Suprapubic skin (tissue), 4 donors: ENCODE measurements at regions not wholly inside any gene's neighbourhood (a gene's known extent, or its start where the extent isn't known, plus 50 kb on each side); places are given as distances from the start of the nearest gene placed in this dataset.

ENCODE experiments used
- DNase-seq, 2 donors: peaks; one replicate each; pipeline ENCODE4 v3.0.0-alpha.2; 2019; ENCODE audit warnings: low spot score in 2 of 2
- H3K27ac ChIP-seq: fragments of 200-600 bp; sonication (generic); one replicate; pipeline ENCODE4 v1.5.1; 2019
- H3K27me3 ChIP-seq: fragments of 200-600 bp; sonication (generic); one replicate; pipeline ENCODE4 v1.5.1; 2019
- H3K36me3 ChIP-seq: fragments of 200-600 bp; sonication (generic); one replicate; pipeline ENCODE4 v1.5.1; 2019
- H3K4me1 ChIP-seq: fragments of 200-600 bp; sonication (generic); one replicate; pipeline ENCODE4 v1.5.1; 2019
- H3K4me3 ChIP-seq: fragments of 200-600 bp; sonication (generic); one replicate; pipeline ENCODE4 v1.5.1; 2019; ENCODE audit warnings: mild to moderate bottlenecking
- H3K9me3 ChIP-seq: fragments of 200-600 bp; sonication (generic); one replicate; pipeline ENCODE4 v1.5.1; 2019
- EP300 ChIP-seq: sonication (generic); formaldehyde crosslinking; IDR thresholded peaks from one replicate; pipeline ENCODE4 v1.6.1; 2017; ENCODE audit warnings: antibody characterized with exemption
- POLR2A ChIP-seq, 2 donors: fragments of 450-650 bp; IDR thresholded peaks; one replicate each; pipeline ENCODE4 v1.6.1; 2017; ENCODE audit warnings: antibody characterized with exemption in 2 of 2, mild to moderate bottlenecking in 2 of 2, moderate library complexity in 2 of 2
- POLR2AphosphoS5 ChIP-seq, 3 donors: sonication (generic); formaldehyde crosslinking; IDR thresholded peaks; one replicate each; pipeline ENCODE4 v1.6.1; 2017; ENCODE audit warnings: antibody characterized with exemption in 3 of 3
- WGBS: methylation state at CpG from one replicate; pipeline ENCODE4 v1.1.5; 2018; 5-methylcytosine and 5-hydroxymethylcytosine counted together
- TF ChIP-seq, protein P1 (sequence below), 2 donors: fragments of 200-600 bp in 1 of 2; fragments of 450-650 bp in 1 of 2; sonication (generic) in 1 of 2; IDR thresholded peaks; one replicate each; pipeline ENCODE4 v1.5.1; 2016 to 2019; ENCODE audit warnings: antibody characterized with exemption in 2 of 2, mild to moderate bottlenecking in 1 of 2, moderate library complexity in 1 of 2

- Histone ChIP-seq H3K27ac (no peak overlapping the region), H3K4me1 (no peaks in the 10 kb centered on the region), H3K9me3 (no peaks in the 10 kb centered on the region), H3K4me3 (no peak overlapping the region), H3K27me3 (no peaks in the 10 kb centered on the region), H3K36me3 (no peaks in the 10 kb centered on the region)
- no peak for DNase-seq
- WGBS: 67% methylated on average over 6 of the region's 6 CpGs
- TF ChIP-seq EP300 (no peak), POLR2AphosphoS5 (IDR thresholded peaks at IDR 0.05) (no peak), POLR2A (IDR thresholded peaks at IDR 0.05) (no peak)
- TF ChIP-seq, protein P1, sequence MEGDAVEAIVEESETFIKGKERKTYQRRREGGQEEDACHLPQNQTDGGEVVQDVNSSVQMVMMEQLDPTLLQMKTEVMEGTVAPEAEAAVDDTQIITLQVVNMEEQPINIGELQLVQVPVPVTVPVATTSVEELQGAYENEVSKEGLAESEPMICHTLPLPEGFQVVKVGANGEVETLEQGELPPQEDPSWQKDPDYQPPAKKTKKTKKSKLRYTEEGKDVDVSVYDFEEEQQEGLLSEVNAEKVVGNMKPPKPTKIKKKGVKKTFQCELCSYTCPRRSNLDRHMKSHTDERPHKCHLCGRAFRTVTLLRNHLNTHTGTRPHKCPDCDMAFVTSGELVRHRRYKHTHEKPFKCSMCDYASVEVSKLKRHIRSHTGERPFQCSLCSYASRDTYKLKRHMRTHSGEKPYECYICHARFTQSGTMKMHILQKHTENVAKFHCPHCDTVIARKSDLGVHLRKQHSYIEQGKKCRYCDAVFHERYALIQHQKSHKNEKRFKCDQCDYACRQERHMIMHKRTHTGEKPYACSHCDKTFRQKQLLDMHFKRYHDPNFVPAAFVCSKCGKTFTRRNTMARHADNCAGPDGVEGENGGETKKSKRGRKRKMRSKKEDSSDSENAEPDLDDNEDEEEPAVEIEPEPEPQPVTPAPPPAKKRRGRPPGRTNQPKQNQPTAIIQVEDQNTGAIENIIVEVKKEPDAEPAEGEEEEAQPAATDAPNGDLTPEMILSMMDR (IDR thresholded peaks at IDR 0.05): no peak
Measured at GRCh38 chr3:164468055-164468454, 610.2 kb downstream of the SI start.

DNA sequence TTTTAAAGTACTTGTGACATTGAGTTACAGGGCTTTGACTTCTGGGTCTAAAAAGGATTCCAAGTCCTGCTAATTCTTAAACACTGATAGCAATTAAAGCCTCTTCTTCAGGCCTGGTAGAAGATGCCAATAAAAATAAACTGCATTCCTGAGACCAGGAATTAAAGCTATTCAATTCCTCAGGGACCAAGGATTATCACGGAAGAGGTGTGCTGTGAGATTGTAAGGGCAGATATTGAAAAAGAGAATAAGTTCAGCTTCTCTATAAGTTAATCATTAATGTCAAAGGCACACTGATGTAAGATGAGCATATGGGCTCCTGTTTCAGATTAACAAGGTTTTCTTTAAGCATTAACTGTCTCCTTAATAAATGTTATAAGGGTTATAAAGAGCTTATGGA, 611.3 kb downstream of the SI start:
- H3K27me3 ChIP-seq: no peaks in the 10 kb centered on the region
- no peaks in the 10 kb centered on the region for H3K4me1 ChIP-seq
- no peaks in the 10 kb centered on the region for H3K36me3 ChIP-seq
- no peak overlapping the region for H3K4me3 ChIP-seq
- DNase-seq: no peak
- TF ChIP-seq POLR2AphosphoS5 (IDR thresholded peaks at IDR 0.05): no peak
- TF ChIP-seq EP300: no peak
- TF ChIP-seq, protein P1 (IDR thresholded peaks at IDR 0.05): no peak
- TF ChIP-seq POLR2A (IDR thresholded peaks at IDR 0.05): no peak
- no peaks in the 10 kb centered on the region for H3K9me3 ChIP-seq
- H3K27ac ChIP-seq: no peak overlapping the region
- WGBS: 63% methylated on average over 1 of the region's 1 CpG

DNA sequence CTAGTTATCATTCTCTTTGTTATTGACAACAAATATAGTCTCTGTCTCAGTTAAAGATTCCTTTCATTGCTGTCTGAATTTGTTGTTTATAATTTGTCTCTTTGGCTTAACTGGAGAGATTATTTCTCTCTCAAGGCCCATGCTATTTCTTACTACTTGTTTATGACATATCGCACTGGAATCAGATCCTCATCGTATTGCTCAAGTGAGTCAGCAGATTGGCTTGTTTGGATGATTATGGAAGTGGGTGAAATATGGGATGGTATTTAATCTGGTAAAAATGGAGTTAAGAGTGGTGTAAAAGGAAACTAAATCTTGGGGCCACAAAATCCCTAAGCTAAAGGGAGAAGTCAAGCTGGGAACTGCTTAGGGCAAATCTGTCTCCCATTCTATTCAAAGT, 613.1 kb downstream of the SI start:
- H3K36me3 ChIP-seq: no peaks in the 10 kb centered on the region
- no peak for DNase-seq
- no peaks in the 10 kb centered on the region for H3K9me3 ChIP-seq
- no peak for TF ChIP-seq POLR2AphosphoS5 (IDR thresholded peaks at IDR 0.05)
- TF ChIP-seq EP300: no peak
- TF ChIP-seq, protein P1 (IDR thresholded peaks at IDR 0.05): no peak
- TF ChIP-seq POLR2A (IDR thresholded peaks at IDR 0.05): no peak
- WGBS: 80% methylated on average over 2 of the region's 2 CpGs
- no peak overlapping the region for H3K4me3 ChIP-seq
- no peaks in the 10 kb centered on the region for H3K4me1 ChIP-seq
- no peaks in the 10 kb centered on the region for H3K27me3 ChIP-seq
- no peak overlapping the region for H3K27ac ChIP-seq

- Histone ChIP-seq H3K27me3 (no peaks in the 10 kb centered on the region), H3K27ac (no peak overlapping the region), H3K36me3 (no peaks in the 10 kb centered on the region), H3K9me3 (no peaks in the 10 kb centered on the region), H3K4me1 (no peaks in the 10 kb centered on the region), H3K4me3 (no peak overlapping the region)
- no peak for DNase-seq
- WGBS: 36% methylated on average over 3 of the region's 3 CpGs
- TF ChIP-seq POLR2AphosphoS5 (IDR thresholded peaks at IDR 0.05): no peak
- no peak for TF ChIP-seq POLR2A (IDR thresholded peaks at IDR 0.05)
- TF ChIP-seq, protein P1 (IDR thresholded peaks at IDR 0.05): no peak
- TF ChIP-seq EP300: no peak
Measured at GRCh38 chr3:164460851-164461250, 617.4 kb downstream of the SI start.

GRCh38 chr3:164459521-164460151, 618.7 kb downstream of the SI start:
- Histone ChIP-seq H3K4me3 (no peak overlapping the region), H3K36me3 (no peaks in the 10 kb centered on the region), H3K4me1 (no peaks in the 10 kb centered on the region), H3K27me3 (no peaks in the 10 kb centered on the region), H3K9me3 (no peaks in the 10 kb centered on the region), H3K27ac (no peak overlapping the region)
- DNase-seq: no peak
- WGBS: 93% methylated on average over 4 of the region's 4 CpGs
- TF ChIP-seq EP300 (no peak), POLR2A (IDR thresholded peaks at IDR 0.05) (no peak)
- TF ChIP-seq, protein P1 (IDR thresholded peaks at IDR 0.05): no peak
